Effector memory CD8-positive, alpha-beta T cell (primary cell): ENCODE measurements at regions not wholly inside any gene's neighbourhood (a gene's known extent, or its start where the extent isn't known, plus 50 kb on each side); places are given as distances from the start of the nearest gene placed in this dataset.
"Not testable (repeated sequence)": the region's sequence is repeated elsewhere in the genome, so short reads cannot be mapped to it uniquely, and the experiment has no call there.

Experiments
- ATAC-seq: fragments of 150-1000 bp; cut with Tn5 transposase; replicated peaks from 2 replicates; pipeline ENCODE4 v1.10.0; 2021; ENCODE audit warnings: mild to moderate bottlenecking, moderate library complexity
- DNase-seq, 3 experiments: peaks; one replicate each; pipeline ENCODE4 v3.0.0; 2021
- H3K27ac Mint-ChIP-seq, 2 donors: one replicate each; pipeline ENCODE4 v1.8.0; 2022; ENCODE audit warnings: mild to moderate bottlenecking in 2 of 2, mixed read lengths in 2 of 2, moderate library complexity in 2 of 2
- H3K27me3 Mint-ChIP-seq, 2 donors: one replicate each; pipeline ENCODE4 v1.8.0; 2022; ENCODE audit warnings: mixed read lengths in 2 of 2
- H3K36me3 Mint-ChIP-seq: one replicate; pipeline ENCODE4 v1.8.0; 2022; ENCODE audit warnings: mild to moderate bottlenecking, moderate library complexity, mixed read lengths; ENCODE audit not compliant: insufficient read depth
- H3K4me1 Mint-ChIP-seq, 2 donors: one replicate each; pipeline ENCODE4 v1.8.0; 2022; ENCODE audit warnings: low read depth in 2 of 2, mixed read lengths in 2 of 2
- H3K4me3 Mint-ChIP-seq, 2 donors: one replicate each; pipeline ENCODE4 v1.8.0; 2022; ENCODE audit warnings: mild to moderate bottlenecking in 2 of 2, mixed read lengths in 2 of 2, moderate library complexity in 2 of 2
- H3K9me3 Mint-ChIP-seq, 2 donors: one replicate each; pipeline ENCODE4 v1.8.0; 2022; ENCODE audit warnings: mixed read lengths in 2 of 2

GRCh38 chr1:194919146-194919545, 1689.1 kb downstream of the KCNT2 start:
- H3K4me3 Mint-ChIP-seq = no peak overlapping the region
- no peak for ATAC-seq
- no peak for DNase-seq
- no peaks in the 10 kb centered on the region for H3K4me1 Mint-ChIP-seq
- no peaks in the 10 kb centered on the region for H3K9me3 Mint-ChIP-seq
- H3K27me3 Mint-ChIP-seq = no peaks in the 10 kb centered on the region
- no peak overlapping the region for H3K27ac Mint-ChIP-seq
- no peaks in the 10 kb centered on the region for H3K36me3 Mint-ChIP-seq

GRCh38 chr1:194917769-194918168, 1690.5 kb downstream of the KCNT2 start:
- Mint-ChIP-seq H3K27me3 (no peaks in the 10 kb centered on the region), H3K4me1 (no peaks in the 10 kb centered on the region), H3K9me3 (no peaks in the 10 kb centered on the region), H3K4me3 (no peak overlapping the region), H3K27ac (no peak overlapping the region), H3K36me3 (no peaks in the 10 kb centered on the region)
- ATAC-seq (no peak), DNase-seq (no peak)

- Mint-ChIP-seq H3K4me1 (no peaks in the 10 kb centered on the region), H3K27ac (no peak overlapping the region), H3K36me3 (no peaks in the 10 kb centered on the region), H3K4me3 (no peak overlapping the region), H3K27me3 (no peaks in the 10 kb centered on the region), H3K9me3 (no peaks in the 10 kb centered on the region)
- ATAC-seq (no peak), DNase-seq (no peak)
These were observed 1699.6 kb downstream of the KCNT2 start for GRCh38 chr1:194908643-194909042.

GRCh38 chr1:194903524-194903923, 1704.7 kb downstream of the KCNT2 start:
- no peaks in the 10 kb centered on the region for H3K36me3 Mint-ChIP-seq
- DNase-seq (no peak), ATAC-seq (no peak)
- H3K9me3 Mint-ChIP-seq = peaks cover 0 to 4% of the 10 kb centered on the region in 2 donors
- no peaks in the 10 kb centered on the region for H3K27me3 Mint-ChIP-seq
- no peak overlapping the region for H3K27ac Mint-ChIP-seq
- no peak overlapping the region for H3K4me3 Mint-ChIP-seq
- no peaks in the 10 kb centered on the region for H3K4me1 Mint-ChIP-seq

GRCh38 chr1:194889310-194889709, 1702.9 kb upstream of the B3GALT2 start:
- Mint-ChIP-seq H3K36me3 (no peaks in the 10 kb centered on the region), H3K4me1 (no peaks in the 10 kb centered on the region)
- no peak for ATAC-seq

GRCh38 chr1:194870860-194871259, 1684.4 kb upstream of the B3GALT2 start:
- H3K27ac Mint-ChIP-seq = no peak overlapping the region
- ATAC-seq = no peak

More at GRCh38 chr1:194889310-194889709, 1702.9 kb upstream of the B3GALT2 start:
- H3K27me3 Mint-ChIP-seq = no peaks in the 10 kb centered on the region
- H3K9me3 Mint-ChIP-seq = peaks cover 0 to 2% of the 10 kb centered on the region in 2 donors
- no peak overlapping the region for H3K4me3 Mint-ChIP-seq
- H3K27ac Mint-ChIP-seq = no peak overlapping the region
- DNase-seq = no peak

GRCh38 chr1:194866153-194866552, 1679.7 kb upstream of the B3GALT2 start:
- no peak for DNase-seq
- Mint-ChIP-seq H3K36me3 (no peaks in the 10 kb centered on the region), H3K9me3 (peaks cover 3 to 7% of the 10 kb centered on the region in 2 donors), H3K27me3 (no peaks in the 10 kb centered on the region), H3K4me1 (no peaks in the 10 kb centered on the region), H3K27ac (no peak overlapping the region), H3K4me3 (no peak overlapping the region)
- no peak for ATAC-seq

More at GRCh38 chr1:194870860-194871259, 1684.4 kb upstream of the B3GALT2 start:
- Mint-ChIP-seq H3K27me3 (no peaks in the 10 kb centered on the region), H3K36me3 (no peaks in the 10 kb centered on the region), H3K9me3 (peaks cover 0 to 3% of the 10 kb centered on the region in 2 donors), H3K4me1 (no peaks in the 10 kb centered on the region), H3K4me3 (no peak overlapping the region)
- no peak for DNase-seq

GRCh38 chr1:194865383-194865782, 1679.0 kb upstream of the B3GALT2 start:
- Mint-ChIP-seq H3K27ac (no peak overlapping the region), H3K9me3 (peaks cover 1 to 7% of the 10 kb centered on the region in 2 donors), H3K4me3 (no peak overlapping the region), H3K4me1 (no peaks in the 10 kb centered on the region), H3K36me3 (no peaks in the 10 kb centered on the region), H3K27me3 (no peaks in the 10 kb centered on the region)
- no peak for ATAC-seq
- DNase-seq = no peak

GRCh38 chr1:194862129-194862528, 1675.7 kb upstream of the B3GALT2 start:
- DNase-seq (no peak), ATAC-seq (no peak)
- Mint-ChIP-seq H3K9me3 (peaks cover 1 to 7% of the 10 kb centered on the region in 2 donors), H3K4me3 (no peak overlapping the region), H3K27me3 (no peaks in the 10 kb centered on the region), H3K36me3 (no peaks in the 10 kb centered on the region), H3K4me1 (no peaks in the 10 kb centered on the region), H3K27ac (no peak overlapping the region)

- peaks cover 0 to 7% of the 10 kb centered on the region in 2 donors for H3K9me3 Mint-ChIP-seq
- ATAC-seq (no peak), DNase-seq (no peak)
- no peak overlapping the region for H3K4me3 Mint-ChIP-seq
- H3K27me3 Mint-ChIP-seq = no peaks in the 10 kb centered on the region
- H3K27ac Mint-ChIP-seq = no peak overlapping the region
- H3K4me1 Mint-ChIP-seq = no peaks in the 10 kb centered on the region
- H3K36me3 Mint-ChIP-seq = no peaks in the 10 kb centered on the region
These were observed 1674.1 kb upstream of the B3GALT2 start for GRCh38 chr1:194860248-194861201.

GRCh38 chr1:194859481-194860154, 1673.2 kb upstream of the B3GALT2 start:
- H3K4me1 Mint-ChIP-seq, H3K36me3 Mint-ChIP-seq, ATAC-seq, DNase-seq, H3K9me3 Mint-ChIP-seq, H3K4me3 Mint-ChIP-seq, H3K27ac Mint-ChIP-seq, H3K27me3 Mint-ChIP-seq: not testable (repeated sequence)

GRCh38 chr1:194858811-194859480, 1672.5 kb upstream of the B3GALT2 start:
- H3K27me3 Mint-ChIP-seq, H3K27ac Mint-ChIP-seq, H3K9me3 Mint-ChIP-seq, H3K4me3 Mint-ChIP-seq, H3K36me3 Mint-ChIP-seq, DNase-seq, H3K4me1 Mint-ChIP-seq, ATAC-seq: not testable (repeated sequence)

- Mint-ChIP-seq H3K27me3 (no peaks in the 10 kb centered on the region), H3K9me3 (peaks cover 0 to 7% of the 10 kb centered on the region in 2 donors), H3K4me3 (no peak overlapping the region), H3K27ac (no peak overlapping the region), H3K36me3 (no peaks in the 10 kb centered on the region), H3K4me1 (no peaks in the 10 kb centered on the region)
- no peak for ATAC-seq
- DNase-seq = no peak
These were observed 1671.0 kb upstream of the B3GALT2 start for GRCh38 chr1:194857413-194857812.
